OCI-LY1 (cell line): ENCODE measurements at regions not wholly inside any gene's neighbourhood (a gene's known extent, or its start where the extent isn't known, plus 50 kb on each side); places are given as distances from the start of the nearest gene placed in this dataset.

Experiments used
- H2AFZ ChIP-seq: fragments of 200-600 bp; sonication (generic), shearing (Covaris generic); 2 replicates; pipeline ENCODE4 v1.6.0; 2014; ENCODE audit warnings: antibody characterized with exemption, mild to moderate bottlenecking, low read length
- H3F3A ChIP-seq: fragments of 200-600 bp; sonication (generic), shearing (Covaris generic); 2 replicates; pipeline ENCODE4 v1.6.0; 2014; ENCODE audit warnings: mild to moderate bottlenecking, antibody characterized with exemption, low read length, moderate library complexity; ENCODE audit not compliant: insufficient read depth
- H3K27ac ChIP-seq: fragments of 200-600 bp; sonication (generic); 2 replicates; pipeline ENCODE4 v1.5.1; 2014; ENCODE audit warnings: low read length, mixed run types, mild to moderate bottlenecking, low read depth; ENCODE audit not compliant: poor library complexity, severe bottlenecking
- H3K27me3 ChIP-seq: fragments of 200-600 bp; sonication (generic); 2 replicates; pipeline ENCODE4 v1.6.0; 2014; ENCODE audit warnings: antibody characterized with exemption, mild to moderate bottlenecking, low read length, moderate library complexity; ENCODE audit not compliant: insufficient read depth
- H3K36me3 ChIP-seq: fragments of 200-600 bp; sonication (generic); 2 replicates; pipeline ENCODE4 v1.6.1; 2014; ENCODE audit warnings: mild to moderate bottlenecking, antibody characterized with exemption, low read length, moderate library complexity, mixed read lengths; ENCODE audit not compliant: insufficient read depth
- H3K4me1 ChIP-seq: fragments of 200-600 bp; sonication (generic); 2 replicates; pipeline ENCODE4 v1.5.1; 2014; ENCODE audit warnings: mild to moderate bottlenecking, low read length, moderate library complexity; ENCODE audit not compliant: insufficient read depth, severe bottlenecking
- H3K4me2 ChIP-seq: fragments of 200-600 bp; sonication (generic), shearing (Covaris generic); 2 replicates; pipeline ENCODE4 v1.6.1; 2014; ENCODE audit warnings: low read length
- H3K4me3 ChIP-seq: fragments of 200-600 bp; sonication (generic); 2 replicates; pipeline ENCODE4 v1.5.1; 2014; ENCODE audit warnings: low read length, low read depth, mild to moderate bottlenecking, mixed read lengths; ENCODE audit not compliant: poor library complexity, severe bottlenecking
- H3K79me2 ChIP-seq: fragments of 200-600 bp; shearing (Covaris generic); 2 replicates; pipeline ENCODE4 v1.6.1; 2016; ENCODE audit warnings: mixed run types, low read length, mixed read lengths; ENCODE audit not compliant: insufficient read depth
- H3K9ac ChIP-seq: fragments of 200-600 bp; sonication (generic), shearing (Covaris generic); 2 replicates; pipeline ENCODE4 v1.6.1; 2014; ENCODE audit warnings: mild to moderate bottlenecking, low read length, mixed read lengths
- H3K9me2 ChIP-seq: fragments of 200-600 bp; sonication (generic), shearing (Covaris generic); 2 replicates; pipeline ENCODE4 v1.6.1; 2014; ENCODE audit warnings: low read depth, mild to moderate bottlenecking, low read length, mixed read lengths
- H3K9me3 ChIP-seq: fragments of 200-600 bp; shearing (Covaris generic); 2 replicates; pipeline ENCODE4 v1.6.1; 2014; ENCODE audit warnings: low read length, mixed read lengths
- H4K20me1 ChIP-seq: fragments of 200-600 bp; sonication (generic), shearing (Covaris generic); 2 replicates; pipeline ENCODE4 v1.6.0; 2016; ENCODE audit warnings: mild to moderate bottlenecking, low read length; ENCODE audit not compliant: insufficient read depth
- EZH2 ChIP-seq: fragments of 200-600 bp; sonication (generic), shearing (Covaris generic); IDR thresholded peaks from 2 replicates; pipeline ENCODE4 v1.8.0; 2017; ENCODE audit warnings: borderline replicate concordance, mixed run types, mild to moderate bottlenecking, antibody characterized with exemption, low read length, moderate library complexity, mixed read lengths
- TF ChIP-seq, protein P1 (sequence below): fragments of 200-600 bp; sonication (generic), shearing (Covaris generic); IDR thresholded peaks from 2 replicates; pipeline ENCODE4 v1.5.1; 2017; ENCODE audit warnings: mild to moderate bottlenecking, antibody characterized with exemption, low read length, moderate library complexity, mixed read lengths

DNA sequence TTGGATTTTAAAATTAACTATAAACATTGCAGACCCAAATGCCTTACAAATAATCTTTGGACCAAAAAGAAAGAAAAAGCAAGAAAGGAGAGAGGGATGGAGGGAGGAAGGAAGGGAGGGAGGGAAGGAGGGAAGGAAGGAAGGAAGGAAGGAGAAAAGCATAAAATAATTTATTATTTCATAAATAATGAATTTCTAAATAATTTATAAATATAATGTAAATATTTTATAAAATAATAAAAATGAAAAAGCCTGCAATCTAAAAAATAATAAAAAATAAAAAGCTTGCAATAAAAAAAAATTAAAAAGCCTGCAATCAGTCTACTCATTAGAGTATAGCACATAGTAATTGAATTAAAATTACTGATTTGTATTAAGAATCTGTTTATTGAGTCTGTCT, 614.3 kb downstream of the ISL1 start:
- Histone ChIP-seq H3K4me1 (no peaks in the 10 kb centered on the region), H3K4me2 (no peak overlapping the region), H2AFZ (no peak overlapping the region), H3K9me2 (no peaks in the 10 kb centered on the region), H3K9me3 (no peaks in the 10 kb centered on the region), H3K4me3 (no peak overlapping the region), H3K27ac (no peak overlapping the region), H3K27me3 (no peaks in the 10 kb centered on the region), H4K20me1 (no peaks in the 10 kb centered on the region), H3F3A (no peaks in the 10 kb centered on the region), H3K9ac (no peak overlapping the region), H3K79me2 (no peaks in the 10 kb centered on the region), H3K36me3 (no peaks in the 10 kb centered on the region)
- no peak for TF ChIP-seq EZH2
- TF ChIP-seq, protein P1, sequence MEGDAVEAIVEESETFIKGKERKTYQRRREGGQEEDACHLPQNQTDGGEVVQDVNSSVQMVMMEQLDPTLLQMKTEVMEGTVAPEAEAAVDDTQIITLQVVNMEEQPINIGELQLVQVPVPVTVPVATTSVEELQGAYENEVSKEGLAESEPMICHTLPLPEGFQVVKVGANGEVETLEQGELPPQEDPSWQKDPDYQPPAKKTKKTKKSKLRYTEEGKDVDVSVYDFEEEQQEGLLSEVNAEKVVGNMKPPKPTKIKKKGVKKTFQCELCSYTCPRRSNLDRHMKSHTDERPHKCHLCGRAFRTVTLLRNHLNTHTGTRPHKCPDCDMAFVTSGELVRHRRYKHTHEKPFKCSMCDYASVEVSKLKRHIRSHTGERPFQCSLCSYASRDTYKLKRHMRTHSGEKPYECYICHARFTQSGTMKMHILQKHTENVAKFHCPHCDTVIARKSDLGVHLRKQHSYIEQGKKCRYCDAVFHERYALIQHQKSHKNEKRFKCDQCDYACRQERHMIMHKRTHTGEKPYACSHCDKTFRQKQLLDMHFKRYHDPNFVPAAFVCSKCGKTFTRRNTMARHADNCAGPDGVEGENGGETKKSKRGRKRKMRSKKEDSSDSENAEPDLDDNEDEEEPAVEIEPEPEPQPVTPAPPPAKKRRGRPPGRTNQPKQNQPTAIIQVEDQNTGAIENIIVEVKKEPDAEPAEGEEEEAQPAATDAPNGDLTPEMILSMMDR: no peak

DNA sequence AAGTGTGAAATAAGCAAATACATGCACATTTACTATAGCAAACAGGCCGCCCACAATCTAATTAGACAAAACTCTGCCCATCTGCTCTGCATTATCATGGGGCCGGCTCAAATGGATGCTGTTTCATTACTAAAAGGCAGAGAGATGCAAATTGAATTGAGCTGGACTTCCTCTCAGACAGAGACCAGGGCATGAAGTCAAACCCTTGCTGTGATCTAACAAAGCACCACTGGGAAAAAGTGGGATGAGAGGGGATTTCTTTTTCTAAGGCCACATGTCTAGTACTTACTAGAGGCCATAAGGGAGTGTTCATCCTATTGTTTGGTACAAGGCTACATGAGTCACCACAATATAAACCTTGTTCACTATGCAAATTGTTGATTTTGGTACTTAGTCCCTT, 614.7 kb downstream of the ISL1 start:
- Histone ChIP-seq H2AFZ (no peak overlapping the region), H3K27me3 (no peaks in the 10 kb centered on the region), H3K36me3 (no peaks in the 10 kb centered on the region), H3K27ac (no peak overlapping the region), H3K9me3 (no peaks in the 10 kb centered on the region), H3K4me1 (no peaks in the 10 kb centered on the region), H3K9me2 (no peaks in the 10 kb centered on the region), H4K20me1 (no peaks in the 10 kb centered on the region), H3K79me2 (no peaks in the 10 kb centered on the region), H3K4me3 (no peak overlapping the region), H3K9ac (no peak overlapping the region), H3F3A (no peaks in the 10 kb centered on the region), H3K4me2 (no peak overlapping the region)
- no peak for TF ChIP-seq EZH2
- TF ChIP-seq, protein P1: no peak

DNA sequence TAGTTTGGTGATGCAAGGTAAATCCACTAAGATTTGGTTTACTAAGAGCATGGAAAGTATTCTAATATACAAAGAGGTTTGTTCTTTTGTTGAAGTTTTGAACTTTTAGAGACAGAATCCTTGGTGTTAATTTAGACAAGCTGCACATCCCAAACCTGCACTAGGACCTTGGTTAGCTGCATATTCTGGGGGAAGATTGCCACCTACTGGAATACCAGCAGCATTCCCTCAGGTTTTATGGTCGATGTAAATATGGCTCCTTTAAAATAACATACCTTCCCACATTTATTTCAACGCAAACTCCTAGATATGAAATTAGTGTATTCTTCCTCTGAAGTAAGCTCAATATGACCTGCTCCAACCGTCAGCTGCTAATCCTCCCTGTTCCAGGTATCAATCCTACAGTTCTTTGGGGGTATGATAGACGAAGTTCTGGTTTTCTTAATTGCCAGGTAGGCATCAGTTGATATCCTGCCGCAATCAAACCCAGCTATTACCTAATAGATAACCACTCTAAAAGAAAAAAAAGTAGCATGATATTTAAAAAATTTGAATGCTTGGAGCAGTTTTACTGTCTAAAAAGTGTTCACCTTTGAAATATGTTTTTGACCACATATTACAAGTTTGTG, 624.1 kb downstream of the ISL1 start:
- no peaks in the 10 kb centered on the region for H3K9me2 ChIP-seq
- H2AFZ ChIP-seq: no peak overlapping the region
- H3K9me3 ChIP-seq: no peaks in the 10 kb centered on the region
- H3K4me3 ChIP-seq: no peak overlapping the region
- H4K20me1 ChIP-seq: no peaks in the 10 kb centered on the region
- no peak overlapping the region for H3K4me2 ChIP-seq
- no peaks in the 10 kb centered on the region for H3K27me3 ChIP-seq
- H3K4me1 ChIP-seq: no peaks in the 10 kb centered on the region
- H3K36me3 ChIP-seq: no peaks in the 10 kb centered on the region
- no peaks in the 10 kb centered on the region for H3K79me2 ChIP-seq
- no peak for TF ChIP-seq EZH2
- TF ChIP-seq, protein P1: peak; percentile 48
- H3K27ac ChIP-seq: no peak overlapping the region
- no peaks in the 10 kb centered on the region for H3F3A ChIP-seq
- H3K9ac ChIP-seq: no peak overlapping the region
